Ovary (tissue), 3 donors: ENCODE measurements at regions not wholly inside any gene's neighbourhood (a gene's known extent, or its start where the extent isn't known, plus 50 kb on each side); places are given as distances from the start of the nearest gene placed in this dataset.

ENCODE experiments used
- CTCF ChIP-seq, 3 donors: fragments of 450-650 bp in 2 of 3; fragments of 200-600 bp in 1 of 3; IDR thresholded peaks; one replicate each; pipeline versions ENCODE4 v1.5.1 to v1.8.0; 2016 to 2022; ENCODE audit warnings: antibody characterized with exemption in 3 of 3, mild to moderate bottlenecking in 1 of 3
- POLR2A ChIP-seq: fragments of 450-650 bp; IDR thresholded peaks from one replicate; pipeline ENCODE4 v1.6.1; 2017; ENCODE audit warnings: antibody characterized with exemption, mild to moderate bottlenecking, moderate library complexity
- donor health status: DM: no; HTN: no; CAD: no.

GRCh38 chr12:28611449-28611848 lies 421.2 kb downstream of the CCDC91 start:
- TF ChIP-seq CTCF (IDR thresholded peaks at IDR 0.05) (no peak), POLR2A (no peak)
